ENCODE measurements at regions not wholly inside any gene's neighbourhood (a gene's known extent, or its start where the extent isn't known, plus 50 kb on each side); places are given as distances from the start of the nearest gene placed in this dataset.

GRCh38 chr9:107717529-107718314, 228.2 kb upstream of the KLF4 start:
- no peaks in the 10 kb centered on the region for H3K79me2 ChIP-seq (ENCODE audit: control insufficient read depth, insufficient read depth, low read length)
- H3K27ac ChIP-seq (ENCODE audit: insufficient read depth, low read depth, low read length) = no peak overlapping the region
- no peak for DNase-seq (ENCODE audit: low read depth, low spot score)
- no peak for FAIRE-seq
- ChIA-PET POLR2A (no interaction called here), CTCF (no interaction called here)
- no peak overlapping the region for H3K9ac ChIP-seq (replicated peaks; ENCODE audit: extremely low read depth, insufficient read depth, low read length)
- dilution Hi-C loops (cut with MboI; ENCODE audit: extremely low pct_ligation_motif_present, low sequenced_read_pairs) (no loop called here), intact Hi-C loops (cut with micrococcal nuclease) (loop anchor here (10.0 kb wide), 1 partner anchor 427 kb away; no protein-coding TSS in a partner anchor)
- no peak overlapping the region for H3K4me2 ChIP-seq (ENCODE audit: insufficient read depth, low read length)
- H2AFZ ChIP-seq (ENCODE audit: low read depth, low read length) = no peak overlapping the region
- H3K4me3 ChIP-seq (replicated peaks in 1 of 3; ENCODE audit: insufficient read depth in 1 of 3, low read depth in 1 of 3, low read length in 3 of 3) = no peak overlapping the region
- peaks cover 2 to 3% of the 10 kb centered on the region in 2 experiments for H3K27me3 ChIP-seq (ENCODE audit: control insufficient read depth in 2 of 2, insufficient read depth in 2 of 2, low read length in 2 of 2)
- H3K9me1 ChIP-seq (replicated peaks; ENCODE audit: control insufficient read depth, extremely low read depth, insufficient read depth, low read length) = no peaks in the 10 kb centered on the region
- peaks cover under 1% of the 10 kb centered on the region for H3K4me1 ChIP-seq (ENCODE audit: control insufficient read depth, extremely low read depth, insufficient read depth, low read length)
- no peak for TF ChIP-seq MAX (IDR thresholded peaks at IDR 0.05; ENCODE audit: insufficient read depth, insufficient read length)
- TF ChIP-seq, protein P1, sequence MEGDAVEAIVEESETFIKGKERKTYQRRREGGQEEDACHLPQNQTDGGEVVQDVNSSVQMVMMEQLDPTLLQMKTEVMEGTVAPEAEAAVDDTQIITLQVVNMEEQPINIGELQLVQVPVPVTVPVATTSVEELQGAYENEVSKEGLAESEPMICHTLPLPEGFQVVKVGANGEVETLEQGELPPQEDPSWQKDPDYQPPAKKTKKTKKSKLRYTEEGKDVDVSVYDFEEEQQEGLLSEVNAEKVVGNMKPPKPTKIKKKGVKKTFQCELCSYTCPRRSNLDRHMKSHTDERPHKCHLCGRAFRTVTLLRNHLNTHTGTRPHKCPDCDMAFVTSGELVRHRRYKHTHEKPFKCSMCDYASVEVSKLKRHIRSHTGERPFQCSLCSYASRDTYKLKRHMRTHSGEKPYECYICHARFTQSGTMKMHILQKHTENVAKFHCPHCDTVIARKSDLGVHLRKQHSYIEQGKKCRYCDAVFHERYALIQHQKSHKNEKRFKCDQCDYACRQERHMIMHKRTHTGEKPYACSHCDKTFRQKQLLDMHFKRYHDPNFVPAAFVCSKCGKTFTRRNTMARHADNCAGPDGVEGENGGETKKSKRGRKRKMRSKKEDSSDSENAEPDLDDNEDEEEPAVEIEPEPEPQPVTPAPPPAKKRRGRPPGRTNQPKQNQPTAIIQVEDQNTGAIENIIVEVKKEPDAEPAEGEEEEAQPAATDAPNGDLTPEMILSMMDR (IDR thresholded peaks at IDR 0.05; ENCODE audit: extremely low read depth in 1 of 2, insufficient read depth in 1 of 2, low read depth in 1 of 2, low read length in 2 of 2) = no peak
- no peak for TF ChIP-seq EZH2 (IDR thresholded peaks at IDR 0.05; ENCODE audit: borderline replicate concordance, low read depth, low read length, severe bottlenecking)
- no peak for TF ChIP-seq GATA2 (IDR thresholded peaks at IDR 0.05; ENCODE audit: insufficient read depth, insufficient read length, low read depth, low read length)
- TF ChIP-seq FOS (IDR thresholded peaks at IDR 0.05; ENCODE audit: borderline replicate concordance, insufficient read depth, low read length) = no peak
- TF ChIP-seq MYC (IDR thresholded peaks at IDR 0.05; ENCODE audit: low read depth, low read length) = no peak
- TF ChIP-seq JUN (IDR thresholded peaks at IDR 0.05; ENCODE audit: borderline replicate concordance, insufficient read depth, insufficient read length, low read depth) = no peak
- TF ChIP-seq POLR2AphosphoS5 (IDR thresholded peaks at IDR 0.05; ENCODE audit: insufficient read depth, low read depth, low read length) = no peak
- TF ChIP-seq POLR2A (IDR thresholded peaks at IDR 0.05; ENCODE audit: low read depth, low read length) = no peak
- H3K36me3 ChIP-seq (ENCODE audit: control insufficient read depth in 2 of 2, extremely low read depth in 1 of 2, insufficient read depth in 2 of 2, low read length in 2 of 2) = no peaks in the 10 kb centered on the region
- no peaks in the 10 kb centered on the region for H3K9me3 ChIP-seq (replicated peaks; ENCODE audit: control insufficient read depth, insufficient read depth, low read length)
- BruUV-seq (replicated peaks) = no TSS peak
- no peaks in the 10 kb centered on the region for H4K20me1 ChIP-seq (replicated peaks; ENCODE audit: control insufficient read depth, extremely low read depth, insufficient read depth, low read length)

Measured in endothelial cell of umbilical vein (primary cell).